DND-41 (cell line): ENCODE measurements at regions not wholly inside any gene's neighbourhood (a gene's known extent, or its start where the extent isn't known, plus 50 kb on each side); places are given as distances from the start of the nearest gene placed in this dataset.

Experiments used
- EZH2 ChIP-seq: IDR thresholded peaks from 3 replicates; pipeline ENCODE4 v1.6.1; 2012; ENCODE audit warnings: borderline replicate concordance, low read depth, mild to moderate bottlenecking, moderate library complexity, low read length, inconsistent platforms; ENCODE audit not compliant: severe bottlenecking
- TF ChIP-seq, protein P1 (sequence below): IDR thresholded peaks from 2 replicates; pipeline ENCODE4 v1.5.1; 2012; ENCODE audit warnings: borderline replicate concordance, low read length, moderate library complexity, mild to moderate bottlenecking; ENCODE audit not compliant: poor library complexity, severe bottlenecking; ENCODE audit errors: extremely low read depth

DNA sequence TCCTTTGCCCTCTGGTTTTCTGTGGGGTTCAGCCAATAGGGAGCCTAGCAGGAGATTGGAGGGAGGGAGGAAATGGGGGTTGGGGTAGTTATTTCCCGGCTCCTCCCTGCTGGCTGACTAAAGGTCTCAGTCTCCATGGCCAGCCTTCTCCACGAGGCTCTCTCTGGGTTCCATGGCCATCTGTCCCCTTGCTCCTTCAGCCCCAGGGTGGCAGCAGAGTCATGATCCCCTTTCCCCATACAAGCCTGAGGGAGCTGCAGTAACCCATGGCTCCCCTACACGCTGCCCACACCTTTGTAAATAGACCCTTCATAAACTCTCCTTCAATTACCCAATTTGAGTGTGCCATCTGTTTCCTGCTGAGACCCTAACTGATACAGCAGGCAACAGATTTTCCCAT, 176.1 kb upstream of the CSF3R start:
- TF ChIP-seq, protein P1, sequence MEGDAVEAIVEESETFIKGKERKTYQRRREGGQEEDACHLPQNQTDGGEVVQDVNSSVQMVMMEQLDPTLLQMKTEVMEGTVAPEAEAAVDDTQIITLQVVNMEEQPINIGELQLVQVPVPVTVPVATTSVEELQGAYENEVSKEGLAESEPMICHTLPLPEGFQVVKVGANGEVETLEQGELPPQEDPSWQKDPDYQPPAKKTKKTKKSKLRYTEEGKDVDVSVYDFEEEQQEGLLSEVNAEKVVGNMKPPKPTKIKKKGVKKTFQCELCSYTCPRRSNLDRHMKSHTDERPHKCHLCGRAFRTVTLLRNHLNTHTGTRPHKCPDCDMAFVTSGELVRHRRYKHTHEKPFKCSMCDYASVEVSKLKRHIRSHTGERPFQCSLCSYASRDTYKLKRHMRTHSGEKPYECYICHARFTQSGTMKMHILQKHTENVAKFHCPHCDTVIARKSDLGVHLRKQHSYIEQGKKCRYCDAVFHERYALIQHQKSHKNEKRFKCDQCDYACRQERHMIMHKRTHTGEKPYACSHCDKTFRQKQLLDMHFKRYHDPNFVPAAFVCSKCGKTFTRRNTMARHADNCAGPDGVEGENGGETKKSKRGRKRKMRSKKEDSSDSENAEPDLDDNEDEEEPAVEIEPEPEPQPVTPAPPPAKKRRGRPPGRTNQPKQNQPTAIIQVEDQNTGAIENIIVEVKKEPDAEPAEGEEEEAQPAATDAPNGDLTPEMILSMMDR, result no peak
- TF ChIP-seq EZH2, result no peak
